Germinal center (tissue), 1 donor: ENCODE measurements at regions not wholly inside any gene's neighbourhood (a gene's known extent, or its start where the extent isn't known, plus 50 kb on each side); places are given as distances from the start of the nearest gene placed in this dataset.

Source experiments
- DNase-seq: peaks from one replicate; pipeline ENCODE4 v3.0.0; 2012; ENCODE audit warnings: mixed read lengths, low spot score

DNA sequence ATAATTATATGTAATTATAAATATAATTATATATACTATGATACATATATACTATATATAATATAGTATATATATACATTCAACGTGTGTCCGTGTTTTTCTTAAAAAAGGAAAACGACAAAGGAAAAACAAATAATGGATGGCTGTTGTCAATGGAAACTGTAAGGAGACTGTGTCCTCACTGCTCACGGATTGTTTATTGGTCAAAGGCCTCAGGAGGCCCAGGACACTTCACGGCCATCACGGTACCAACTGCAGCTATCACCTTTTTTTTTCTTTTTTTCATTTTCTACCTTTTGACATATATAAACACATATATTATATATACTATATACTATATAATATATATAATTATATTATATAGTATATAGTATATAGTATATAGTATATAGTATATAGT lies 113.4 kb downstream of the SPTSSA start:
- DNase-seq, result no peak

DNA sequence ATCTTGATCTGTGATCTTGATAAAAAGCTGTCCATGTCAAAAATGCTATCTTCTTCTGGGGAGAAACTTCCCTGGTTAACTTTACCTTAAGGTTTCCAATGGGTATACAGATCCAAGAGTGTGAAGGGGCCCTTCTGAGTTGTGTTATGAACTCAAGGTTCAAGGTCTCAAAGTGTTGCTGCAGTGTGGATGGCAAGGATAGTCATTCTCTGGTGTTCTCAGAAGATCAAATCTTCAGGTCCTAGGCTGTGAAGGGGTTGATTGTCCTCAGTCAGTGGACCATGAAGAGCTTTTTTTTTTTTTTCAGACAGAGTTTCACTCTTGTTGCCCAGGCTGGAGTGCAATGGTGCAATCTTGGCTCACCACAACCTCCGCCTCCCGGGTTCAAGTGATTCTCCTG lies 114.4 kb downstream of the SPTSSA start:
- DNase-seq, result no peak

DNA sequence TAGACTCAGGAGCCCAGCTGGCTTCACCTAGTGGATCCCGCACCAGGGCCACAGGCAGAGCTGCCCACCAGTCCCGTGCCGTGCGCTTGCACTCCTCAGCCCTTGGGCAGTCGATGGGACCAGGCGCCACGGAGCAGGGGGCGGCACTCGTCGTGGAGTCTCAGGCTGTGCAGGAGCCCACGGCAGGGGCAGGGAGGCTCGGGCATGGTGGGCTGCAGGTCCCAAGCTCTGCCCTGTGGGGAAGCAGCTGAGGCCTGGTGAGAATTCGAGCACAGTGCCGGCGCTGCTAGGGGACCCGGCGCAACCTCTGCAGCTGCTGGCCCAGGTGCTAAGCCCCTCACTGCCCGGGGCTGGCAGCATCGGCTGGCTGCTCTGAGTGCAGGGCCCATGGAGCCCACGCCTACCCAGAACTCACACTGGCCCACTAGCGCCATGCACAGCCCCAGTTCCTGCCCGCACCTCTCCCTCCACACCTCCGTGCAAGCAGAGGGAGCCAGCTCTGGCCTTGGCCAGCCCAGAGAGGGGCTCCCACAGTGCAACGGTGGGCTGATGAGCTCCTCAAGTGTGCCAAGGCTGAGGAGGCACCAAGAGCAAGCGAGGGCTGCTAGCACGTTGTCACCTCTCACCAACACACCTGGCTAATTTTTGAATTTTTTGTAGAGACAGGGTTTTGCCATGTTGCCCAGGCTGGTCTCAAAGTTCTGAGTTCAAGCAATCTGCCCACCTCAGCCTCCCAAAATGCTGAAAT lies 116.1 kb downstream of the SPTSSA start:
- DNase-seq, result no peak

DNA sequence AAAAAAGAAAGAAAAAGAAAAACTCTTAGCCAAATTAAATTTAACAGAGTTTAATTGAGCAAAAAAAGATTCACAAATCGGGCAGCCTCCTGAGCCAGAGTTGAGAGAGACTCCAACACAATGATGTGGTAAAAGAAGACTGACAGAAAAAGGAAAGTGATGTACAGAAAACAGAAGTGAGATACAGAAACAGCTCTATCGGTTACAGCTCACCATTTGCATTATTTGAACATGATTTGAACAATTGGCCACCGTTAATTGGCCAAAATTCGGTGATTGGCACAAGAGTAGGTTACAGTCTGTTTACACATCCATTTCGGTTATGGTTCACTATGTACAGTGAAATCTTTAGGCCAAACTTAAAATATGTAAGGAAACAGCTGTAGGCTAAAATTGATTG lies 117.7 kb downstream of the SPTSSA start:
- no peak for DNase-seq

DNA sequence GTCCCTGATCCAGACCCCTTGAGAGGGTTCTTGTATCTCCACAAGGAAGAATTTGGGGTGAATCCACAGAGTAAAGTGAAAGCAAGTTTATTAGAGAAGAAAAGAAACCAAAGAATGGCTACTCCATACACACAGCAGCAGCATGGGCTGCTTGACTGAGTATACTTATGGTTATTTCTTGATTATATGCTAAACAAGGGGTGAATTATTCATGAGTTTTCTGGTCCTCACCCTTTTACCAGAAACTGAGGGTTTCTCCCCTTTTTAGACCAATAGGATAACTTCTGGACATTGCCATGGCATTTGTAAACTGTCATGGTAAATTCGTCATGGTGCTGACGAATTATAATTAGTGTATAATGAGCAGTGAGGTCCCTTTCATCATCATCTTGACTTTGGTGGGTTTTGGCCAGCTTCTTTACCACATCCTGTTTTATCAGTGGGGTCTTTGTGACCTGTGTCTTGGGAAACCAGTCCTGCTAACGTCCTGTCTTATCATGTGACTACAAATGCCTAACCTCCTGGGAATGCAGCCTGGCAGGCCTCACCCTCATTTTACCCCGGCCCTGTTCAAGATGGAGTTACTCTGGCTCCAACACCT lies 121.9 kb downstream of the SPTSSA start:
- DNase-seq, result no peak

DNA sequence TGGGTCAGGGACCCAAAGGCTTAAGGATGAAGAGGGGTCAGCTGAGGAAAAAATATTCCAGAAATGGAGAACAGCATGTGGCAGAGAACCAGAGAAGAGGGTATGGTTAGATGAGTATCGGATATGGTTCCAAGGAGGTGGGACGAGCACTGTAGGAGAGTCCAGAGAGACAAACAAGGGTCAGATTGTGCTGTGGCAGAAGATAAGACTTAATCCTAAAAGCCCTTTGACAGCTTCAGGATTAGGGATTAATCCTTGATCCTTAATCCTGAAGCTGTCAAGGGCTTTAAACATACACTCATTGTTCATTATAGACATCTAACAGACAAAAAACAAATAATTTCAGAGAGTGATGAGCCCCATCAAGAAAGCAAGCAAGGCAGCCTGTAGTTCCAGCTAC lies 124.0 kb downstream of the SPTSSA start:
- DNase-seq, result no peak

DNA sequence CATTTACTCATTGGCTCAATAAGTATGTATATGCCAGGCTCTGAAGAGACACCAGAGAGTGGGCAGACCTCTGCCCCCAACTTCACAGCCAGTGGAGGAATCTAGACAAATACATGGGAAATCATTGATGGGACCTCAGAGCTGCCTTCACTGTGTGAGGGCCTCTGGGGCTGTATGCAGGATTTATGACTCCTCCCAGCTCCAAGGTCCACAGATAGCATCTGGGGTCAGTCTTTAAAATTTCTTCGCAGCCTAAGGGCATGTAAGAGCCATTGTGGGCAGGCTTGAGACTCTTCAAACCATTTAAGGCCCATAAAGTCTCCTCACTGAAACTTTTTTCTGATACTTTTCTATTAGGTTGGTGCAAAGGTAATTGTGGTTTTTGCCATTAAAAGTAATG lies 125.5 kb downstream of the SPTSSA start:
- DNase-seq, result no peak

DNA sequence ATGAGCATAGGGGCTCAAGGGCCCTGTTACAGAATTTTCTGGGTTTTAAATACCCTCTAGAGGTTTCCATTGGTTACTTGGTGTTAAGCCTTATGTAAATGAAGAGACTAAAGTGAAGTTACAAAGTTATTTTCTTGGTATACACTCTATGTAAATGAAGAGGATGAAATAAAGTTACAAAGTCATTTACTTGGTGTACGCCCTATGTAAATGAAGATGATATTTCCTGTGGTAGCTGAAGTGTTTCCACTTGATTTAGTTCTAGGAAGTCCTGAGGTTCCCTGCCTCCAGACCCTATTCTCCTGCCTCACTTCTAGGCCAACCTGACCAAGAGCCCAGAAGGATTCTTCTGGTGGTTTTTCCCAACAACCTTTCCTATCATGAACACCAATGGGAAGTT lies 126.1 kb downstream of the SPTSSA start:
- DNase-seq, result no peak

DNA sequence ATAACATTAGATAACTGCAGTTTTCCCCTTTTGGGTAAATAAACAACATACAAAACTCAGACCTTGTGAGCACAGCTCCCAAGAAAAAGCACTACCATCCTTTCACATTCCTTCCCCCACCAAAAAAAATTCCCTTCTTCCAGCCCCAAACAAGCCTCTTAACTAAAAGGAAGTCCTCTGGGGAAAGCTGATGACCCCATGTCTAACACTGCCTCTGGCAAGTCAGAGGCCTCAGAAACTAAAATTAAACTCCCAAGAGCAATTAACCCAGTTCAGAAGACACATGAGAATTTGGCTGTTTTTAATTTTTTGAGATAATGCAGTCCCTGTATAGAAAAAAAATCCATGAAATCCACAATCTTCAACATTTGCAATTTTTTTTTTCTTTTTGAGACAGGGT lies 127.7 kb downstream of the SPTSSA start:
- DNase-seq, result no peak

DNA sequence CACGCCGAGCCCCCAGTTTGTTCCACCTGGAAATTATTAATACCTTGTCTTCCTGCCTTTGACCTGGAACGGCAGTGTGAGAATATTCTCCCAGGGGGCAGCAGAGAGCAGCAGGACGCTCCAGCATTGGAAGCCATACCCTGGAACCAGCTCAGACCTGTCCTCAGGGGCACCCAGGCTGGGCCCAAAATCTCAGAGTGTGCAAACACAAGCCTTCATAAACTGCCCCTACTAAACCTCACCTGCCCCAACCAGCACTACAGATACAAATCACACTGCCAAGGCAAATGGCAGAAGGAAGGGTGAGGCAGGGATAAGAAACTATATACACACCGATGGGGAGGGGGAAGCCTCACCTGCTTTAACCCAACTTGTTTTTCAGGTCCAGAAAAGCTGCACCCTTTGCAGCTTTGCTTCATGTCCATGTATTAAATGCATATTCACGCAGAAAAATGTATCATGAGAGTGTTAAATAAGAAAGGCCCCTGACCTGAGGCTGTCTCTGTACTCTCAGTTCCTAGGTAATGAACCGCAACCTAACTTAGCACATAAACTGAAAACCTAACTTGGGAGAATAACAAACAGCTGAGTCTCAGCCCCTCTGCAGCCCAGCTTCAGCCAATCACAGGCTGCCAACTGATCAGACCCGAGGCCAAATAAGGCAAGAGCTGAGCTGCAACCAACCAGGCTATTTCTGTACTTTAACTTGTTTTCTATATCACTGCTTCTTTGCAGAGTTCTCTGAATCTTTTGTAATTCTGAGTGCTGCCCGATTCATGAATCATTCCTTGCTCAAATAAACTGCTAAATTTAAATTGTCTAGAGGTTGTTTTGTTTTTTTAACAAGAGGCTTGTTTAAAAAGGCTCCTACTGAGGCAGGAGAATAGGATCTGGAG lies 130.1 kb downstream of the SPTSSA start:
- DNase-seq, result peak; percentile 51

DNA sequence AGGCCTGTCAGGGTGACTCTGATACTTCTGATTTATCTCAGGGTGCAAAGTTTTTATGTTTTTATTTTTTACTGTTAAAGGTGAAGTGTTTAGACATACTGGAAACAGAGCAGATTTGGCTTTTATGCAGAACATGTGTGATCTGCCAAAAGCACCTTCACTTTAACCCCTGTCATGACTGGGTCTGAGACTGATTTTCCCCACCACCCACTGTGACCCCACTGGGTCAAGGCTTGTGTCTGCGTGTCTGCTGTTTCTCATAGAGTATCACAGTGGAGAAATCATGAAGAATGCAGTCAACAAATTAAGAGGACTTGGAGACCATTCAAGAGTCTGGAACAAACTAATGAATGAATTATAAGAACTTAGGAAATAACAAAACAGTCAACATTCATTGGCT lies 131.2 kb downstream of the SPTSSA start:
- no peak for DNase-seq

DNA sequence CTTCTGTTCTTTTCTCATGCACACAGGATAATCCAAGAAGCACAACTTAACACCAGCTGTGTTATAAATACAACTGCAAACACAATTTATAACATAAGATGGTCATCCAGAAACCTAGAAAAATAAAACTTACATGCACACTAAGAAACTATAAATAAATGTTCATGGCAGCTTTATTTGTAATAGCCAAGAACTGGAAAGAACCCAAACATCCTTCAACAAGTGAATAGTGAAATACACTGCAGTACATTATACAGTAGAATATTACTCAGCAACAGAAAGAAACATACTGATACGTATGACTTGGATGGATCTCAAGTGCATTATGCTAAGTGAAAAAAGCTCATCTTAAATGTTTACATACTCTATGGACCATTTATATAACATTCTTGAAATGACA lies 132.7 kb downstream of the SPTSSA start:
- DNase-seq, result no peak

DNA sequence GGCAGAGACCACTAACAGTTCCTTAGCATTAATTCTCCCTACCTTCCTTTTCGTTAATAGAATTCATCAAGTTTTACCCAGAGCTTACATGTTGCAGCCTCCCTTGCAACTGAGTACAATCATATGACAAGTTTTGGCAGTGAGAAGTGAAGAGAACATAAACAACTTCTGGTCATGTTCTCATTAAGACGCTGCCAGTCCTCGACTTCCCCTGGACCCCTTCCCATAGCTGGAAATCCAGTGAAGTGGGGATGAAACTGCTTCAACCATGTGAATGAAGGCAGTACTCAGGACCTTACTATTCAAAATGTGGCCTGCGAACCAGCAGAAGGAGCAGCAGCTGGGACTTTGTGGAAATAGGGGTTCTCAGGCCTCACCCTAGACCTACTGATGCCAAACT lies 133.9 kb downstream of the SPTSSA start:
- no peak for DNase-seq

DNA sequence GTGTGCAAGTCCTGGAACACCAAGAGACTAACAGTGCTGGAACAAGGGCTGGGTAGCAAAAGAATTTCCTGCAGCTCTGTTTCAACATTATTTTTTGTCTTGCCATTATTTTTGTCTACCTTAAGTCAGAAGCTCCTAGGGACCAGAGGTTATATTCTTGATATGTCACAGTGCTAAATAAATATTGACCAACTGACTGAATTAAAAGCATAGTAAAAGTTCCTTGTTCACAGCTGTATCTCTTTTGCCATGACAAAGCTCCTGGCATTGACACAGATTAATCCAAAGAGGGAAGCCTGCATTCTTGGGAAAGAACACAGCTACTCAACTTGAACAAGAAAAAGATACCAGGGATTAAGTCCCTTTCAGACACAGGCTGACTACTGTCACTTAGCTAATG lies 136.5 kb downstream of the SPTSSA start:
- no peak for DNase-seq

DNA sequence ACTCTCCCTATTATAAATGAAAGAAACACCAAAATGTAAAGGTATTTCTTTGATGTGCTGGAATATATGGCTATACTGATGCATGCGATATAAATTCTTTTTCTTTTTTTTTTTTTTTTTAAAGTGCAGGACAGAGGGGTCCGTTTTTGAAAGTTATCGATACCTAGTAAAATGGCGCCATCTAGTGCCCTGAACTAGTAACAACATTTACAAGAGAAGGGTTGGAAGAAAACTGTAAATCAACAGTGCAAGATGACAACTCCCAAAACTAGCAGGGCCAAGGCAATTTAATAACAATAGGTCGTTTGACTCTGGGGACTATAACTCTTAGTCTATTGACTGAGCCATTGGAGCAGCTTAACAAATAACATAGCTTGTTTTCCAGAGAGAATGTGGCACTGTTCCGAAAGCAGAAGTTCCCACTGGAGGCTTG lies 137.7 kb downstream of the SPTSSA start:
- DNase-seq, result peak; percentile 32

DNA sequence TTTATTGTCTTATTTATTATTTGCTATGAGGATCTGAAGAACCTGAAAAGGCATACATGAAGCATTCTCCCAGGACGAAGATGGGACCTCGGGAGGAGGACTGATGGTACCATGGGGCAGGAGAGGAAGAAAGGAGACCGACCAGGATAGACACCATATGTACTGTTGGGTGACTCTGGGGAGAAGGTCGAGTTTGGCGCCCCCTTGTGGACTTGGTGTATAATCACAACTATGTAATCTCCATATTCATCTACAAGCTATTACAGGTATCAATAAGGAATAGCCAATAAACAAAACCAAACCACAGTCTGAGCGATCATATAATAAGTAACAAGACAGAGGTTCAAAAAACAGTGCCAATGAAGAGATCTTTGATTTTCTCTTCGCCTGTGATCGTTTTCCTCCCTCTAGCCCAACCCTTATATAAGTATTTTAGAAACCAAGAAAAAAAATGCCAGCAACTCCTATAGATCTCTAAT lies 139.1 kb downstream of the SPTSSA start:
- DNase-seq, result peak; percentile 71

DNA sequence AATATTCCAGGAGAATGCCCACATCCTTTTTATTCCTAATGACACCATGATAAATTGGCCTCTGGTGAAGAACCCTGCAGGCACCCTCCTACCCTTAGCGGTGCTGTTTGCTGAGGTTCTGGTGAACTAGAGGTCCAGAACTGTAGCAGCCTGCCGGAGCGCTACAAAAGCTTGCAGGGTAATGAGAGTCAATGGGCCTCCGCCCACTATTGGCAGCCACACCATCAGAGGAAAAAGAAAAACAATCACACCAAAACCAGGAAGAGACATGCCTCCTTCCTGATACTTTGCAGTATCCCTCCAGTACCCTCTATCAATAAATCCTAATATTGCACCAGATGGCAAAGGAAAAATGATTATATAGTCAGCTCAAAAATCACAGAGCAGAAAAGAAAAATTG lies 142.9 kb downstream of the SPTSSA start:
- no peak for DNase-seq

DNA sequence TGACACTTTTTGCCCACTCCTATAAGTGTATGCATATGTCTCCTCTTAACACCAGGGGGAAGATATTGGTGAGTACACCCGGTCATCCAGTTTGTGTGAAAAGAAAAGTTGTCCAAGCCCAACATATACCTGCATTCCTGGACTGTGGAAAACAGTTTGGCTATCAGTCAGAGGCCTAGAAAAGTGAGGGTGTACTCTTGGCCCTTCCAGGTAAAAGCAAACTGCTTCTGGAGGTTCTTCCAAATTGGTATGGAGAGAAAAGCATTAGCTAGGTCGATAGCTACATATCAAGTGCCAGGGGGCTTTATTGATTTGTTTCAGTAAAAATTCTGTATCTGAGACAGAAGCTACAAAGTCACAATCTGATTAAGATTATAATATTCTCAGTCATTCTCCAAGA lies 144.0 kb downstream of the SPTSSA start:
- no peak for DNase-seq

DNA sequence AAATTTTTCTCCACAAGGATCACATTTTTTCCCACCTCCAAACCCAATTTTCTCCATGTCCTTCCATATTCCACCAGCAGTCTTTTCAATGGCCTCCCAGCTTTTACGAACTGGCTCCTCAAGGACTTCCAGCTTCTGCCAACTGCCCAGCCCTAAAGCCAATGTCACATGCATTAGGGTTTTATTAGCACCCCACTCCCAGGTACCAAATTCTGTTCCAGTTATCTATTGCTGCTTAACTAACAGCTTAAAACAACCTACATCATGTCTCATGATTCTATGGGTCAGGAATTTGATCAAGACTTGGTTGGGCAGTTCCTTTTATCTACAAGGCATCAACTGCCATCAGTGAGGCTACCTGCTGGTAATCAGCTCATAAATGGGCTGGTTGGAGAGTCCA lies 151.3 kb downstream of the SPTSSA start:
- DNase-seq, result no peak

DNA sequence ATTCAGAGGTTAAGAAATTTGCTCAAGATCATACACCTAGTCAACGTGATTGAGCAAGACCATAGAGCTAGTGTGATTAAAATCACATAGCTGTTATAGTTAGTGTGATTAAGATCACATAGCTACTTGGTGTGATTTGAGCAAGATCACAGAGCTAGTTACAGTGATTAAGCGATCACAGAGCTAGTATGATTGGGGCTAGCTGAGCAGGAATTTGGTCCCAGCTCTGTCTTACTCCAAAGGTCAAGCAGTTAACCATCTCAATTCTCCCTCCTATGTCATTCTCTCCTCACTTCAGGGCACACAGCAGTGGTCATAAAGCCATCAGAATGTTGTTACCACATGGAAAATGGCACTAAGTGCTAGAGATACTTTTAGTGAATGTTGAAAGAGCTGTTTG lies 158.2 kb downstream of the SPTSSA start:
- DNase-seq, result no peak

DNA sequence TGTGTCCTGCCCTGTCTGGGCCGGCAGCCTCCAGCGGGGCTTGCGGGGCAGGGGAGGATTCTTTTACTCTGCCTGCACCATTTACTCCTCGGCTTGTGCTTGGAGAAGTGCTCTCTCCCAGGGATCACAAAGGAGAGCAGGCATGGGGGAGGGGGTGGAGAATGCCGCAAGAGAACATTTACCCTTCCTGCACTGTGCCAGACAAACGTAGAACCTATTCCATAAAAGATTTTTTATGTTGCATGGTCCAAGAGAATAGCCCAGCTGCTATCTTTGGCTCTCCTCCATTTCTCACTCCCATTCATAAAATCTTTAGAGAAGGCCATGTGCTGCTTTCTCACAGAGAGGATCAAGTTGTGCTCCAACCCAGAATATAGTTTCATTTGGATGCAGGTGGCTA lies 159.4 kb downstream of the SPTSSA start:
- DNase-seq, result no peak

DNA sequence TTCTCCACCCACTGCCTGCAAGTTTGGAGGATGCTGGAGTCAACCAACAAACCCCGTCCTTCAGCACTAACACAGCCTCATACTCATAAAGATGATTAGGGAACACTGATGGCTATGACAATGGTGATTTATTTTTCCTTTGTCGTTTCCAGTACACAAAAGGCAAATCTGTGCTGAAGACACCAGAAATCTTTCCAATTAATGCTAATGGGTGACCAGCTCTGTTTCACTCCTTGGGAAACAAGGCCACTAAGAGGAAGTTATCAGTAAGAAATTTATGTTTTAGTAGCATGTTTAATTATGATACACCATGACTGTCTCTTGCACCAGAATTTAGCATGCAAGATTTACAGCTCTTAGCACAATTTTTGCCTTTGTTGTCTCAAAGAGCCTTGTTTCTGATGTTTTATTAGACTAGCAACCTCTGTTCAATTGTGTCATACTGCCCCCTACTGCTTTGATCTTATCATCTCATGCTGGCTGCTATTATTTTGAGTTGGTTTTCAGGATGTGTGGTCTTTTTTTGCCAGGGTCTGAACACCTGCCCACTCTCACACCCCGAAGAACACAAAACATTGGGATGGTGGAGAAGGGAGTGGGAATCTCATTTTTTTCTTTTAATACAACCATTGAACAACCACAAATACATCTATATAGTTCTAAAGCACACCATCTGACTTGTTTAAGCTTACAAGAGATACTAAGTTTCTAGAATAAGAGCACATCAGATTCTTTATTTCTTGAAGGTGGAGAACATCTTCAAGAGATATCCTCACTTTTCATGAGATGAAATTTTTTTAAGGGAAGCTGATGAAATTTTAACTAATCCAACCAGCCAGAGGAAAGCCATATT lies 160.9 kb downstream of the SPTSSA start:
- DNase-seq, result peak; percentile 18
